GM21381 (cell line): ENCODE measurements at regions not wholly inside any gene's neighbourhood (a gene's known extent, or its start where the extent isn't known, plus 50 kb on each side); places are given as distances from the start of the nearest gene placed in this dataset.
"Not testable (repeated sequence)": the region's sequence is repeated elsewhere in the genome, so short reads cannot be mapped to it uniquely, and the experiment has no call there.

ENCODE experiments used
- ATAC-seq: cut with Tn5 transposase; IDR thresholded peaks from one replicate; pipeline ENCODE4 v1.9.1; 2021; ENCODE audit warnings: mild to moderate bottlenecking, moderate library complexity; ENCODE audit not compliant: unreplicated experiment

GRCh38 chr3:105976196-105976595, 107.4 kb upstream of the CBLB start:
- no peak for ATAC-seq

- no peak for ATAC-seq
Measured at GRCh38 chr3:105979961-105980360, 111.1 kb upstream of the CBLB start.

GRCh38 chr3:105982207-105982606, 113.4 kb upstream of the CBLB start:
- ATAC-seq, result no peak

GRCh38 chr3:105984837-105985236, 116.0 kb upstream of the CBLB start:
- no peak for ATAC-seq

- not testable (repeated sequence) for ATAC-seq
Measured at GRCh38 chr3:105986343-105986742, 117.5 kb upstream of the CBLB start.

GRCh38 chr3:105987809-105988208, 119.0 kb upstream of the CBLB start:
- no peak for ATAC-seq

- ATAC-seq, result no peak
Measured at GRCh38 chr3:105988540-105989212, 119.9 kb upstream of the CBLB start.

GRCh38 chr3:105996781-105997180, 128.0 kb upstream of the CBLB start:
- no peak for ATAC-seq

- ATAC-seq, result no peak
Measured at GRCh38 chr3:105997466-105997799, 128.6 kb upstream of the CBLB start.

GRCh38 chr3:105997800-105998526, 129.2 kb upstream of the CBLB start:
- no peak for ATAC-seq

- no peak for ATAC-seq
Measured at GRCh38 chr3:105999856-106000255, 131.0 kb upstream of the CBLB start.

GRCh38 chr3:106001923-106002322, 133.1 kb upstream of the CBLB start:
- no peak for ATAC-seq

- no peak for ATAC-seq
Measured at GRCh38 chr3:106004137-106004681, 135.4 kb upstream of the CBLB start.

GRCh38 chr3:106004826-106005225, 136.0 kb upstream of the CBLB start:
- no peak for ATAC-seq

- ATAC-seq, result no peak
Measured at GRCh38 chr3:106006001-106006400, 137.2 kb upstream of the CBLB start.

- no peak for ATAC-seq
Measured at GRCh38 chr3:106006571-106006970, 137.8 kb upstream of the CBLB start.

- no peak for ATAC-seq
Measured at GRCh38 chr3:106007512-106007911, 138.7 kb upstream of the CBLB start.

GRCh38 chr3:106008766-106009165, 140.0 kb upstream of the CBLB start:
- ATAC-seq, result no peak

- ATAC-seq, result no peak
Measured at GRCh38 chr3:106010829-106011228, 142.0 kb upstream of the CBLB start.

- ATAC-seq, result no peak
Measured at GRCh38 chr3:106013971-106014370, 145.2 kb upstream of the CBLB start.

GRCh38 chr3:106014518-106014917, 145.7 kb upstream of the CBLB start:
- no peak for ATAC-seq

GRCh38 chr3:106014971-106015370, 146.2 kb upstream of the CBLB start:
- no peak for ATAC-seq
